Activated T-helper 17 cell treated with anti-CD3 and anti-CD28 coated beads, Interleukin-2, amount 50 U/mL, for 72 hours (primary cell): ENCODE measurements at regions not wholly inside any gene's neighbourhood (a gene's known extent, or its start where the extent isn't known, plus 50 kb on each side); places are given as distances from the start of the nearest gene placed in this dataset.

ENCODE experiments used
- ATAC-seq: fragments of 150-1000 bp; cut with Tn5 transposase; replicated peaks from 2 replicates; pipeline ENCODE4 v1.10.0; 2021; ENCODE audit warnings: mild to moderate bottlenecking, moderate library complexity
- H3K27ac Mint-ChIP-seq: one replicate; pipeline ENCODE4 v1.8.0; 2022; ENCODE audit warnings: mixed read lengths
- H3K27me3 Mint-ChIP-seq: one replicate; pipeline ENCODE4 v1.8.0; 2022; ENCODE audit warnings: mixed read lengths
- H3K36me3 Mint-ChIP-seq: one replicate; pipeline ENCODE4 v1.8.0; 2022; ENCODE audit warnings: low read depth, mild to moderate bottlenecking, mixed read lengths
- H3K4me1 Mint-ChIP-seq: one replicate; pipeline ENCODE4 v1.8.0; 2022; ENCODE audit warnings: mixed read lengths
- H3K4me3 Mint-ChIP-seq: one replicate; pipeline ENCODE4 v1.8.0; 2022; ENCODE audit warnings: mild to moderate bottlenecking, mixed read lengths
- H3K9me3 Mint-ChIP-seq: one replicate; pipeline ENCODE4 v1.8.0; 2022; ENCODE audit warnings: mixed read lengths

DNA sequence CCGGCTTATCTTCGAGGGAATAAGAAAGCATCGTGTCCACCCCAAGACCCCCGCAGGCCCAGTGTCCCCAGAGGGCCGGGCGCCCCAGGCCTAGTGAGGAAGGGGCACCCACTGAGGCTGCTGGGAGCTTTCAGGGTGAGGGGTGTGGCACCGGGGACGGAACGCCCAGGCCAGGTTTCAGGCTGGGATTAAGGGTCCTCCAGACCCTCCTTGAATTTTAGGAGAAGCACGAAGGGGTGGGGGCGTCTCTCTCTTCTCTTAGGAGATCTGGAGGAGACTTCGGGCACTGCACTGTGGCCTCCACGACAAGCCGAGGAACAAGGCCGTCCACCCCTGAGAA, 96.8 kb downstream of the PDGFA start:
- peaks cover 4% of the 10 kb centered on the region for H3K9me3 Mint-ChIP-seq
- no peaks in the 10 kb centered on the region for H3K27me3 Mint-ChIP-seq
- no peak overlapping the region for H3K4me3 Mint-ChIP-seq
- no peaks in the 10 kb centered on the region for H3K36me3 Mint-ChIP-seq
- ATAC-seq = no peak
- H3K27ac Mint-ChIP-seq = no peak overlapping the region
- no peaks in the 10 kb centered on the region for H3K4me1 Mint-ChIP-seq

DNA sequence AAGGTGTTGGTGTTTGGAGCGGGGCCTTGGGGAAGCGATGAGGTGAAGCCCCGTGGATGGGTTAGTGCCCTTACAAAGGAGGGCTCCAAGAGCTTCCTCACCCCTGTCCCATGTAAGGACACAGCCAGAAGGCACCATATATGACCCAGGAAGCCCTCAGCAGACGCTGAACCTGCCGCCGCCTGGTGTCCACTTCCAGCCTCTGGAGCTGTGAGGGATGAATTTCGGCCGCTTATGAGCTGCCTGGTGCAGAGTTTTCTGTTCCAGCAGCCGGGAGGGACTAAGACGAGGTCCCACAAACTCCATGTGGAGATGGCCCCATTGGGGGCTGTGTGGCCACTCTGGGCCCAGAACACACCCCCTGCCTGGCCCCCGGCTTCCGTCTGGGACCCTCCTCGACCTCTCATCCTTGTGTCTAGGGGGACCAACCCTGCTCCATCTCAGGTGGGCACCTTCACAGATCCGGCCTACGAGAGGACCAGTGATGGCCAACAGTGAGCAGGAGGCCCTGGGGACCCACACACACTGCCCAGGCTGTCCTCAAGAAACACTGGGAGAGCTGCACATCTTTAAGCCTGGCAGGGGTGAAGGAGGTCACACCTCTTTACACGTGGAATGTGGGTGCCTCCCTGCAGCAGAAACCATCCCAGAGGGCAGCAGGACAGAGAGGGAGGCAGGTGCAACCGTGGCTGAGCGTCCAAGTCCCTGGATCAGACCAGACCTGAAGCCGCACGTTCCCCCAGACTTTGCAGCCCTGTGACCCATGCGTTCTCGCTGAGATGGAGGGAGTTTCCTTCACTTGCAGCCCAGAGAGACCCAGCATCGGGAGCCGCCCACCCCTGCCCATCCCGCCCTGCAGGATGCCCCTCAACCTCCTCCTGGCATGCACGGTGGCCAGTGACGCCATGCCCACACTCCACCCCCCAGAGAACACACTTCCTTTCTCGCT, 96.1 kb downstream of the PDGFA start:
- Mint-ChIP-seq H3K4me3 (no peak overlapping the region), H3K4me1 (no peaks in the 10 kb centered on the region), H3K27me3 (no peaks in the 10 kb centered on the region), H3K27ac (no peak overlapping the region), H3K9me3 (no peaks in the 10 kb centered on the region), H3K36me3 (no peaks in the 10 kb centered on the region)
- no peak for ATAC-seq

DNA sequence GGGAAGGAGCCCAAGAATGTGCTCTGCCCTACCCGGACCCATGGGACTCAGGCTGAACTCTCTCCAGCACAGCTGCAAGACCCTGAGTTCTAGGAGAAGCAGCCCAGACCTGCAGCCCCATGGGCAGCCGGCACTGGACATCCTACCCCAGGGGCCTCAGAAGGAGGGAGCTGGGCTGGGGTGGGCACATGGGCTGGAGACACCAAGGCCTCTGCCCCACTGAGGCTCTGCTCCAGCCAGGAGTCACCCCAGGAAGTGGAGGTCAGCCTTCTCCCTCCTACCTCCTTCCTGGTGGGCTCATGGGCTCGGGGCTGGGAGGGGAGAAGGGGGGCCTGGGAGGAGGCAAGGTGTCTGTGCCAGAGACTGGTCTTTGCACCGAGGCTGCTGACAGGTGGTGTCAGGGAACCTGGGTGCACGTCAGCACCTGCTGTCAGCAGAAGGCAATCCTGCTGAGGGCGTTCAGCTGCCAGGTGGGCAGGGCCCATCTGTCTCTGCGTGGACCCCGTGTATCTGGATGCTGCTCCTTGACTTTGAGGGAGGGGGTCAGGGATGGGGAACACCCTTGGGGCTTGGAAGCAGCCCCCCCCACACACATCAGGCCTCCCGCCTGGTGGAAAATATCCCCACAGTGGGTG, 95.2 kb downstream of the PDGFA start:
- H3K4me3 Mint-ChIP-seq = no peak overlapping the region

DNA sequence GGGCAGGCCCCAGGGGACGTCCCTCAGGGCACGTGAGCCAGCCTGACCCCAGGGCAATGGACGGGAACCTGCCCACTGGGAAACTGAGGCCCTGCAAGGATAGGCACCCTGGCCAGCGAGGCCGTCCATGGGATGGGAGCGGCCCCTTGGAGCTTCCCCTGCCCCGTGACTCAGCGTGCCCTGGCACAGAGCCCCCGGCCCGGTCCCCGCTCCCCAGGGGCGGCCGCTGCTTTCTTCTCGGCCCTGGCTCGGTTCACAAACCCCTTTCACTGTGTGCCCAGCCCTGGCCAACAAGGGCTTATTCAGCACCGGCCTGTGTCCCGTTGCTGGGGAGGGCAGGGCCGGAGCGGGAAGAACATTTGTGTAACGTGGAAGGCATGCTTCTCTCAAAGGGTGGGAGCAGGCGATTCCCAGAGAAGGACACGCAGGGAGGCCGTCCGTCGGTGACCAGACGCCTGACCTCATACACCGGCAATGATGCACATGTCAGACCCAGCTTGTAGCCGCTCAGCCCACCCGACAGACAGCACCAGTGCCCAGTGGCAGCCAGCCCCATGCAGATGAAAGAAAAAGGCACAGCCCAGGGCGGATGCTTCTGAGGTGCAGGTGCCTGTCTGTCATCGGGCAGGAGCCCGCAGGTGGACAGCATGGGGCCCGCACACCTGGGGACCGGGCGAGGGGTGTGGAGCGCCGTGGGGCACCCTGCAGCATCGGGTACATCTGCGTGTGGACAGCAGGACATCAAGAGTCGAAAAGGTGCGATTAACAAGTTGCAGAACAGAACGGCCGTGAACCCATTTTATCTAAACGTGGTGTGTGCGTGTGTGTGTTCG, 94.5 kb downstream of the PDGFA start:
- Mint-ChIP-seq H3K4me1 (no peaks in the 10 kb centered on the region), H3K4me3 (no peak overlapping the region), H3K36me3 (no peaks in the 10 kb centered on the region), H3K27me3 (no peaks in the 10 kb centered on the region), H3K27ac (no peak overlapping the region), H3K9me3 (no peaks in the 10 kb centered on the region)
- ATAC-seq = no peak

More for the DNA sequence above, 95.2 kb downstream of the PDGFA start:
- H3K4me1 Mint-ChIP-seq = no peaks in the 10 kb centered on the region
- H3K36me3 Mint-ChIP-seq = no peaks in the 10 kb centered on the region
- H3K27me3 Mint-ChIP-seq = no peaks in the 10 kb centered on the region
- H3K9me3 Mint-ChIP-seq = no peaks in the 10 kb centered on the region
- no peak for ATAC-seq
- no peak overlapping the region for H3K27ac Mint-ChIP-seq

DNA sequence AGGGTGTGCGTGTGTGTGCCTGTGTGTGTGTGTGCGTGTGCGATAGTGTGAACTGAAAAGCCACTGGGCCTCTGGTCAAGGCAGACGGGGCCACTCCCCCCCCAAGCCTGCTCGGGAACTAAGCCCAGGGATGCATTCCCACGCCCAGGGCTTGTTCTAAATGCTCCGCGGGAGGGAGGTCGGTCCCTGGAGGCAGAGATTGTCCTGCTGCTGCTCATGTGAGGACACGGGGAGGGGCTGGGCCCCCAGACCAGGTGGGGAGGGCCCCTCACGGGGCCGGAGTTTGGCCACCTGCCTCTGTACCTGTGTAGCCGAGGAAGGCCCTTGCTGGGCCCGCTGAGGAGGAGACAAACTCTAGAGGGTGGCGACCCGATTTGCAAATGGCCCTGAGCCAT, 93.9 kb downstream of the PDGFA start:
- no peaks in the 10 kb centered on the region for H3K27me3 Mint-ChIP-seq
- H3K4me1 Mint-ChIP-seq = no peaks in the 10 kb centered on the region
- no peaks in the 10 kb centered on the region for H3K36me3 Mint-ChIP-seq
- no peaks in the 10 kb centered on the region for H3K9me3 Mint-ChIP-seq
- H3K4me3 Mint-ChIP-seq = no peak overlapping the region
- no peak for ATAC-seq
- no peak overlapping the region for H3K27ac Mint-ChIP-seq

DNA sequence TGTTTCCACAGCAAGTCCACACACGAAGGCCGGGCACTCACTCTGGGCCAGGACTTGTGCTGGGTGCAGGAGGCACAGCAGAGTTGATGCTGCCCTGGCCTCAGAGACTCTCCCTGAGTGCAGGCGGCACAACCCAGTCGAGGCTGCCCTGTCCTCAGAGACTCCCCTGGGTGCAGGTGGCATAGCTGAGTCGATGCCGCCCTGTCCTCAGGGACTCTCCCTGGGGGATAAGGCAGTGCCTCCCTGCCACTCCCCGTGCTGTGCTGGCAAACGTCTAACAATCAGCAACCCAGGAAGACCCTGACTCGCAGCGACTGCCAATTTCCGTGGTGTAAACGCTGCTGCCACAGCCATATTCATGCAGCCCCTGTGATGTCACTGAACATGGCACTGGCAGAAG, 93.1 kb downstream of the PDGFA start:
- H3K27ac Mint-ChIP-seq = no peak overlapping the region
- H3K27me3 Mint-ChIP-seq = no peaks in the 10 kb centered on the region
- H3K4me3 Mint-ChIP-seq = no peak overlapping the region
- ATAC-seq = no peak
- no peaks in the 10 kb centered on the region for H3K9me3 Mint-ChIP-seq
- no peaks in the 10 kb centered on the region for H3K4me1 Mint-ChIP-seq
- H3K36me3 Mint-ChIP-seq = no peaks in the 10 kb centered on the region

DNA sequence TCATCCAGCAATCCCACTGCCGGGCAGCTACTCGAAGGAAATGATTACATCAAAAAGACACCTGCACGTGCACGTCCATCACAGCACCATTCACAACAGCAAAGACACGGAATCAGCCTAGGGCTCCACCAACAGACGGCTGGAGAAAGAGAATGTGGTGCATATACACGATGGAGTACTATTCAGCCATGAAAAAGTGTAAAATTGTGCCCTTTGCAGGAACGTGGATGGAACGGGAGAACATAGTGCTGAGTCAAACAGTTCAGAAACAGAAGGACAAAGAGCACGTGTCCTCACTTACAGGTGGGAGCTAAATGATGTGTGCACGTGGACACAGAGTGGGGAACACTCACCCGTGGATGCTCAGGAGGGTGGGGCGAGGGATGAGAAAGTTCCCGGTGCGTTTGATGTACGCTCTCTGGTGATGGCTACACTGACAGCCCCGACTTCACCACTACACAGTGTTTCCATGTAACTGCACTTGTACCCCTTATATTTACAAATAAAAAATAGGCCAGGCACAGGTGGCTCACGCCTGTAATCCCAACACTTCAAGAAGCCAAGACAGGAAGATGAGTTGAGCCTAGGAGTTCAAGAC, 92.0 kb downstream of the PDGFA start:
- H3K27ac Mint-ChIP-seq = no peak overlapping the region
- ATAC-seq = no peak
- no peaks in the 10 kb centered on the region for H3K36me3 Mint-ChIP-seq
- H3K9me3 Mint-ChIP-seq = no peaks in the 10 kb centered on the region
- no peaks in the 10 kb centered on the region for H3K4me1 Mint-ChIP-seq
- no peaks in the 10 kb centered on the region for H3K27me3 Mint-ChIP-seq
- H3K4me3 Mint-ChIP-seq = no peak overlapping the region

DNA sequence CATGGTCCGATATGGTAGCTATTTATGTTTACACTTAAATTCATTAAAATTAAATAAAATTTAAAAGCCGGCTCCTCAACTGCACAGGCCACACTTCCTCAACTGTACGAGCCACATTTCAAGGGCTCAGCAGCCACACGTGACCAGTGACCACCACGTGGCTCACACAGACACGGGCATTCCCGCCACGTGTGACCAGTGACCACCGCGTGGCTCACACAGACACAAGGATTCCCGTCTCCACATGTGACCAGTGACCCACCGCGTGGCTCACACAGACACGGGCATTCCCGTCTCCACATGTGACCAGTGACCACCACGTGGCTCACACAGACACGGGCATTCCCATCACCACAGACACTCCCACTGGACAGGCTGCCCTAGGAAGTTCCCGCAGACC, 91.3 kb downstream of the PDGFA start:
- no peaks in the 10 kb centered on the region for H3K36me3 Mint-ChIP-seq

DNA sequence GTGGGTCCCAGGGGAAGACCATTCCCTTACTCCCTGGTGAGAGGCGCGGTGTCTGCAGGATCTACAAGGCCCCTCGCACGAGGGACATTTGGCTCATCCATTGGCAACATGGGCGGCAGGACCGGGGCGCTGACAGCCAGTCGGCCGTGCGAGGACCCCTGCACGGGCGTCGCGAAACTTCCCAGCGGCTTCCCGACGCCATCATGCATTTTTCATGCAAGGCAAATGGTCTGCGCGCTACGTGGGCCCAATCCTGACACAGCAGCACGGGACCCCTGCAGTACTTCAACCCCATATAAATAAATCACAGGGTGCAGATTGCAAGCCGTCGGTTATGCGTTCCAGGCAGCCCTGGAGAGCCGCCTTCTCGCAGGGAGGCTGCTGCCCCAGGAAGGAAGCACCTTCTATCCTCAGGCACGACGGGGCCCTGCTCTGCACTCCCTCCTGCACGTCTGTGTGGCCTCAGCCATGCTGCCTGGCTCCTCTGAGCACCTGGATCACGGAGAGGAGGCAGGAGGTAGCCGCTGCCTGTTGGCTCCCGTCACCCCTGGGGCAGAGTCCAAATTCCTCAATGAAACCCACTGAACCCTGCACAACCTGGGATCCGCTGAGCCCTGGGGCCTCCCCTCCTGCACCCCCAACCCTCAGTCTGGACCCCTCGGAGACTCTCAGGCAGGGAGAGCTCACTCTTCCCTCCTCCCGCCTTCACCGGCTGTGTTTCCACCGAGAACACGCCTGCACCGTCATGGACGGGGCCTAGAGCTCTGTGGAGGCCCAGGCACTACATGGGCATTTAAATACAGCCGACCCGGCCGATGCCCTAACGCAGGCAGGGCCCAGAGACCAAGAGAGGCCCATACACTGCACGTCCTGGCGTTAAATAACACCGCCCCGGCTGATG, 90.5 kb downstream of the PDGFA start:
- Mint-ChIP-seq H3K4me3 (no peak overlapping the region), H3K27me3 (no peaks in the 10 kb centered on the region), H3K4me1 (no peaks in the 10 kb centered on the region), H3K36me3 (no peaks in the 10 kb centered on the region), H3K9me3 (no peaks in the 10 kb centered on the region), H3K27ac (no peak overlapping the region)
- no peak for ATAC-seq

More for the DNA sequence above, 91.3 kb downstream of the PDGFA start:
- Mint-ChIP-seq H3K4me1 (no peaks in the 10 kb centered on the region), H3K27ac (no peak overlapping the region), H3K9me3 (no peaks in the 10 kb centered on the region), H3K4me3 (no peak overlapping the region), H3K27me3 (no peaks in the 10 kb centered on the region)
- no peak for ATAC-seq

DNA sequence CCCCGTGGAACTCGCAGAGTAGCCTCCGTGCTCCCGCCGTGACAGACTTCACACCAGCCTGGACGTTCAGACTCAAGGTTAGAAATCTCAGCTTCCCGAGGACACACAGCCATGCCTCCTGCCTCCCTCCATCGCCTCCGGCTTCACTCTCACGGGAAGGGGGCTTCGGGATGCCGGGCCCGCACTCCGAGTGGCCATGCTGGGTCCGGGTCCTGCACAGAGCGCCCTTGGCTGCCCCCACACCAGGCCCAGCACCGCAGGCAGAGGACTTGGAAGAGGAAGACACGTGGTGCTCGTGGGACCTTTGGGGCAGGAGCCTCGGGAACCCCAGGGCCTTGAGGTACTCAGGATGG, 89.8 kb downstream of the PDGFA start:
- H3K27me3 Mint-ChIP-seq = no peaks in the 10 kb centered on the region
- no peaks in the 10 kb centered on the region for H3K4me1 Mint-ChIP-seq
- ATAC-seq = no peak
- H3K9me3 Mint-ChIP-seq = no peaks in the 10 kb centered on the region
- H3K4me3 Mint-ChIP-seq = no peak overlapping the region
- H3K27ac Mint-ChIP-seq = no peak overlapping the region
- no peaks in the 10 kb centered on the region for H3K36me3 Mint-ChIP-seq

DNA sequence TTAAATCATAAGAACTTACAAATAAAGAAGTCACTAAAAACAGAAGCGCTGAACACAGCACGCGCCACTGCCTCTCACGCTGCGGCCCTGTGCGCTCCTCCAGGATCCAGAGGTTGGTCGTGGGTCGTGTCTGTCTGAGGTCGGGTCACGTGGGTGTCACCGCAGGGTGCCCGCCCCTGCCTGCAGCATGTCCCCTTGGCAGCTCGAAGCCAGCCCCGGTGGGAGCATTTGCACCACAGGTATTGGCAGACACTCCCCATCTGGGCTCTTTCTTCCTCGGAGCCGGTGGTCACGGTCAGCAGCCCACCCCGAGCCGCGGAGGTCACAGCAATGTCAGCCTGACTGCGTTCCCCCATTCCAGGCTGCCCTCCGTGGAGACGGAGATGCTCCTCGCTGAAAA, 88.6 kb downstream of the PDGFA start:
- Mint-ChIP-seq H3K9me3 (no peaks in the 10 kb centered on the region), H3K27me3 (no peaks in the 10 kb centered on the region), H3K4me1 (no peaks in the 10 kb centered on the region), H3K4me3 (no peak overlapping the region), H3K27ac (no peak overlapping the region), H3K36me3 (no peaks in the 10 kb centered on the region)
- no peak for ATAC-seq

DNA sequence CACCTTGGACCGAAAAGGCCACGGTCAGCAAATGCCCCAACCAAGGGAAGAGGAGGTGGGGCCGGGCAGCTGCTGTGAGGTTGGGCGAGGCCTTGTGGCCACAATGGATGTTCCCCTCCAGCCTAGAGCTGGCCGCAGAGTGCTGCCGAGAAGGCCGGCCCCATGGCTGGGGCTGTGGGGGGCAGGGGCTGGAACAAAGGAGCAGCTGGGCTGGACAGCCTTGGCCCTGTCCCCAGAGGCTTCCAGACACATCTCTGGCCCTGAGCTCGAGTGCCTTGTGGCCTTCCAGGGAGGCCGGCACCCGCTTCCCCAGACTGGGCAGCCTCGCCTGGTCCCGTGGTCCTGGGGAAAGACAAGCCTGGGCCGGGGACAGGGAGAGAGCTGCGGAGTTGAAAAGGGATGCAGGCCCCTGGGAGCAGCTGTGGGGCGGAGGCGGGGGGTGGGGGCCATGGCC, 88.0 kb downstream of the PDGFA start:
- no peak for ATAC-seq
- no peak overlapping the region for H3K27ac Mint-ChIP-seq
- no peaks in the 10 kb centered on the region for H3K27me3 Mint-ChIP-seq

DNA sequence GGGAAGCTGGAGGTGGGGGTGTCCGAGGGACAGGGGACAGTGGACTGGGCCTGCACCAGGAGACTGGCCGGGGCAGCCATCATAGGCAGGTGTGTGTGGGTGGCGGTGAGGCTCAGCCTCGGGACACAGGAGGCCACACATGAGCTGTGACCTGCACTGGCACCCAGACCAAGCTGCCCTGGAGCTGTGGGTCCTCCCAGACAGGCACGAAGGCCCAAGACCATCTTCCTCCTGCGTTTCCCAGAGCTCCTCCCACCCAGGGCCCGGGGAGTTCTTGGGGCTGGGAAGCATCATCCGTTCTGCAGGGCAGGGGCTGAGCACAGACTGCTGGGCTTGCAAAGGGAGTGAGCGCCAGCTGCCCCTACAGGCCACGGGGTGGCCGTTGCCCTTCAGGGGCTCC, 87.4 kb downstream of the PDGFA start:
- H3K9me3 Mint-ChIP-seq = no peaks in the 10 kb centered on the region
- H3K27ac Mint-ChIP-seq = no peak overlapping the region
- ATAC-seq = no peak
- no peaks in the 10 kb centered on the region for H3K4me1 Mint-ChIP-seq
- no peaks in the 10 kb centered on the region for H3K27me3 Mint-ChIP-seq
- H3K4me3 Mint-ChIP-seq = no peak overlapping the region
- no peaks in the 10 kb centered on the region for H3K36me3 Mint-ChIP-seq

More for the DNA sequence above, 88.0 kb downstream of the PDGFA start:
- Mint-ChIP-seq H3K9me3 (no peaks in the 10 kb centered on the region), H3K4me1 (no peaks in the 10 kb centered on the region), H3K4me3 (no peak overlapping the region), H3K36me3 (no peaks in the 10 kb centered on the region)

DNA sequence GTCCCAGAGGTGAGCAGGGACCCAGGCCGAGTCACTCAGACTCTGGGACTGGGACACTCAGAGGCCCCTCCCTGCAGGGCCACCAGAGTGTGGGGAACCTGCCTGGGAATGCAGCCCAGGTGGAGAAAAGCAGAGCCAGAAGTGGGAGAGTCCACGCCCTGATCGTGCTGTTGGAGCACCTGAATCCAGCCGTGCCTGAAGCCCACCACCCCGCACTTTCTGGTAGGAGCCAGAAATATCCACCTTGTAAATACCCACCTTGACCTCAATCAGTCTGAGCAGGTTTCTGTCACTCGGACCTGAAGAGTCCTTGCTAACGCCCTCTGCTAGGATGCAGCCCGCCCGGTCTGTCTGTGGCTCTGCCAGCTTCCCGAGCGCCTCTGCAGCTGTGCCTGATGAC, 86.7 kb downstream of the PDGFA start:
- Mint-ChIP-seq H3K4me1 (no peaks in the 10 kb centered on the region), H3K9me3 (no peaks in the 10 kb centered on the region), H3K4me3 (no peak overlapping the region), H3K36me3 (no peaks in the 10 kb centered on the region), H3K27me3 (no peaks in the 10 kb centered on the region), H3K27ac (no peak overlapping the region)
- no peak for ATAC-seq
